Stimulated activated CD4-positive, alpha-beta T cell treated with anti-CD3 and anti-CD28 coated beads, TNF-alpha, amount 100 ng/mL, for 1 hour (primary cell): ENCODE measurements at regions not wholly inside any gene's neighbourhood (a gene's known extent, or its start where the extent isn't known, plus 50 kb on each side); places are given as distances from the start of the nearest gene placed in this dataset.
"Not testable (repeated sequence)": the region's sequence is repeated elsewhere in the genome, so short reads cannot be mapped to it uniquely, and the experiment has no call there.

Experiments used
- DNase-seq, 3 donors: peaks; one replicate each; pipeline ENCODE4 v3.0.0-alpha.2; 2020; ENCODE audit warnings: low read depth in 3 of 3, low spot score in 1 of 3

DNA sequence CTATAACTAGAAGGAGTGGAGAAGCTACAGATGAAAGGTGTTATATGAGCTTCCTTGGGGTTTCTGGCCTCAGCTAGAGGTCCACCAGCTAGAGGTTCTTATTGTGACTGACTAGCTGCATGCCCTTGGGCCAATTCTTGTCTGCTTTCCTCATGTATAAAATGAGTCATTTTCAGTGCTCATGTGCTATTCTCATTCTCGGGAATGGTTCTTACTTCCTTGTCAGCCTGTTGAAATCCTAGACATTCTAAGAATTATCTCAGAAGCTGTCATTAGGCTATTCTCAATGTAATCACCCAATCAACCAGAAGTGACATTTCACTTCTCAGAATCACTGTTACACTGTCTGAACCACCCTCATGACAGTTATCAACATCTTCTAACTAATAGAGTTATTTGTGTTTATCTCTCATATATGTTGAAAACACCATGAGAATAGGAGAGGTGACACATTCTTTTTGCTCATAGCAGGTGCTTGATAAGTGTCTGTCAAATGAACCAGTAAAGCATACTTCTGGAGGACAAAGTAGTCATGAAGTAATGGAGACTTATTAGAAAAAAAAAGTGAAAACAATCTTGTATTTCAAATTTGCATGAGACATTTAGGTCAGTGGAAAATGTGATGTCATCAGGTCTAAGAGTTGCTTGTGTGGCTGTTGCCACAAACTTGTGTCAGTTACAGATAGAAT is 122.8 kb upstream of the IVNS1ABP start:
- DNase-seq: no peak

DNA sequence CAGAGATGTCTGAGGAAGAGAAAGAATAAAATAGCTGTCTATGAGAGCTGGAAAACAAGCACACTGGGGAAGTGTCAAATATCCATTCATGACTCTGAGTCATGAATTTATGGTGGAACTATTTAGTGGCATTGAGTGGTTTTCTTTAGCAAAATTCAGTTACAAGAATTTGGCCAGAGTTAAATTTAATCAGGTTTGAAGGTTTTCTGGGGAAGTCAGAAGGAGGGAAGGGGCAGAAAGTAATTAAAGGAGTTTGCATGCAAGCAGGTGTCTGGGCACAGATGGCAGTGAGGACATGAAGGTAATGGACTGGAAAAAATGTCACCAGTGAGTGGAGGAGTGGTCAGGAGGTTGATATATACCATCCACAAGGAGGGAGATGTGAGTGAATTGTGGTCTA is 121.9 kb upstream of the IVNS1ABP start:
- no peak for DNase-seq

DNA sequence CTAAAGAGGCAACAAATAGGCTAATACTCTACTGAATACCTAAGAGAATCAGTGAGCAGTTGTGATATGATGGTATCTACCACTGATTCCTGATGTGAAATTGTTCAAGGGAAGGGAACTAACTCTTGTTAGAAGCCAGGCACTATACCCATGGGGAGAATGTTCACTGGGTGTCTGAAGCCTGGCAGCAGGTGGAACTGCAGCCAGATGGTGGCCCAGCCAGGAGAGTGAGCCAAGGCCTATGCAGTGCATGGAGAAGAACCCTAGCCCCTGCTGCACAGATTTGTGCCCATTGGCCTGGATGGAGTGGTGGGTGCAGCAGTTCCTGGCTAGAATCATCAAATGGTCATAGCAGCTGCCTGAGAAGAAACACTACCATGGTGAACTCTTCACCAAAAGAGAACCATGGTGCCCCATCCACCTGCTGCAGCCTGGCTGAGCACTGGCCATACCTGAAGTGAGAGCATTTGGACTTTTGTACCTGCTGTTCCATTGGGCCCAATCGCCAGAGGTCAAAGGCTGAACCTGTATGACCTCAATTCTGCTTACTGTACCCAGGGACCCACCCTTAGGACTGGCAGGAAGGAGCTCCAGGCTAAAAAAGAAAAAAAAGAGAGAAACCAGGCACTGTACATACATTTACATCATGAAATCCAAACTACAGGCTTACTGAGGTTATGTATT is 118.8 kb upstream of the IVNS1ABP start:
- no peak for DNase-seq

DNA sequence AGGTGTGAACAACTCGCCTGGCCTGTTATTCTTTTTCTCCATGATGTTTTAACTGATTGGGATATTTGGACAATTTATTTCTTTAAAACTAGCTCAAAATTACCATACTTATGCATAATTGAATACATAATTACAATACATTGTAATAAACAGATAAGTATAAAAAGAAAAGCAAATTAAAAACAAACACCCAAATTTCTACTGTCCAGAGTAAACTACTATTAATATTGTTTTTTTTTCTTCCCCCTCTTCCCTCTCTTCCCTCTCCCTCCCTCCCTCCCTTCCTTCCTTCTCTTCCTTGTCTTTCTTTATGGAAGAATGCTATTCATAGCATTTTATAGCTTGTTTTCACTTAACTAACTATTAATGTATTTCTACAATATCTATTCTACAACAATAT is 117.7 kb upstream of the IVNS1ABP start:
- DNase-seq: no peak

DNA sequence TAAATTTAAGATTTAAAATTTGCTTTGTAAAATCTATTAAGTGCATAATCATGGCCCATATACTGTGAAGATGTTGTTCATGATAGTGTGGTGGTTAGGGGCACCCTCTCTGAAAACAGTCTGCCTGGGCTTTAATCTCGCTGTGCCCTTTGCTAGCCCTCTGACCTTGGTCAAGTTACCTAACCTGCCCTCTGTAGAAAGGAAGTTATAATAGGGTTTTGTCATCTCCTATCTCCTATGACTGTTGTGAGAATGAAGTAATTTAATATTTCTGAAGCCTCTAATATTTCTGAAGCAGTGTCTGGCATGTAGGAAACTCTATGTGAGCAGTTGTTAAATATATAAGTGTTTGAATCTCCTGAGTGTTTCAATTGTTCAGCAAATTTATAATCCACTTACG is 116.6 kb upstream of the IVNS1ABP start:
- DNase-seq: no peak

DNA sequence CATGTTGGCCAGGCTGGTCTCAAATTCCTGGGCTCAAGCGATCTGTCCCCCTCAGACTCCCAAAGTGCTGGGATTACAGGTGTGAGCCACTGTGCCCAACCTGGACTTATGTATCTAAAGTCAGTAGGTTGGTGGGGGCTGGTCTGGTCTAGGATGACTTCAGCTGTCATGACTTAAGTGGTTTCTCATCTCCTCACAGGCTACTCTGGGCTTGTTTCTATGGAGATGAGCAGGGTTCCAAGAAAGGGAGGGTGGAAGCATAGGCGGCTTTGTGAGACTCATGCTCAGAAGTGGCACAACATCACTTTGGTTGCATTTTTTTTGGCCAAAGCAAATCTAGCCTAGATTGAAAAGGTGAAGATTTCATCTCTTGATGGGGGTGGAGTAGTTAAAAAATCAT is 115.9 kb upstream of the IVNS1ABP start:
- DNase-seq: no peak

DNA sequence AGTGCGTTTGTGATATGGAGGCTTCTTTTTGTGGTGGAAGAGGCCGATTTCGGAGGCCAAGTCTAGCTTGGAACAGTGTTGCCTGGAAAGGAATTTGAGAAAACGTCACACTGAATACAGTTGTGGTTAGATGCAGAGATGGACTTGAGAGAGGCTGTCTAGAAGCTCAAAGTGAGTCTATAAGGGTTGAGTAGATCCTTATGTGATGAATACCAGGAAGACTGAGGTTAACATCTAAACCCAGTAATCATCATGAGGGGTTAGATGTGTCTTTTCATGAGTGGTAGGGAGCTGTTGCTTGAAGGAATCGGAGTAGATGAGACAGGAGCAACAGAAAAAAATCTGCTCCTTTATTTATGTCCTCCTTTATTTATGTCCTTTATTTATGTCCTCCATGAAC is 114.6 kb upstream of the IVNS1ABP start:
- no peak for DNase-seq

DNA sequence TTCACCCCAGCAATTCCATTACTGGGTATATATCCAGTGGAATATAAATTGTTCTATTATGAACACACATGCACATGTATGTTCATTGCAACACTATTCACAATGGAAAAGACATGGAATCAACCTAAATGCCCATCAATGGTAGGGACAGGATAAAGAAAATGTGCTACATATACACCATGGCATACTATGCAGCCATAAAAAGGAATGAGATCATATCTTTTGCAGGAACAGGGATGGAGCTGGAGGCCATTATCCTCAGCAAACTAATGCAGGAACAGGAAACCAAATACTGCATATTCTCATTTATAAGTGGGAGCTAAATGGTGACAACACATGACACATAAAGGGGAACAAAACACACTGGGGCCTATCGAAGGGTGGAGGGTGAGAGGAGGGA is 112.6 kb upstream of the IVNS1ABP start:
- DNase-seq: not testable (repeated sequence)

DNA sequence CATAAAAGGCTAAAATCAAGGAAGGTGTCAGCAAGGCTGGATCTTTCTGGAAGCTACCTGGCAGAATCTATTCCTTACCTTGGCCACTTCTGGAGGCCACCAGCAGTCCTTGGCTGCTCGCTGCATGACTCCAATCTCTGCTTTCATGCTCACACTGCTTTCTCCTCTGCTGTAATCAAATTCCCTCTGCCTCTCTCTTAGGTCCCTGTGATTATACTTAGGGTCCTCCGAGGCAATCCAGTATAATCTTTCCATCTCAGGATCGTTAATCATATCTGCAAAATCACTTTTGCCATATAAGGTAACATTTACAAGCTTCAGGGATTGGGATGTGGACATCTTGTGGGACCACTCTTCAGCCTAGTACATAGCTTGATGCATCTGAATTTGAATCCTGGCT is 110.7 kb upstream of the IVNS1ABP start:
- DNase-seq: no peak

DNA sequence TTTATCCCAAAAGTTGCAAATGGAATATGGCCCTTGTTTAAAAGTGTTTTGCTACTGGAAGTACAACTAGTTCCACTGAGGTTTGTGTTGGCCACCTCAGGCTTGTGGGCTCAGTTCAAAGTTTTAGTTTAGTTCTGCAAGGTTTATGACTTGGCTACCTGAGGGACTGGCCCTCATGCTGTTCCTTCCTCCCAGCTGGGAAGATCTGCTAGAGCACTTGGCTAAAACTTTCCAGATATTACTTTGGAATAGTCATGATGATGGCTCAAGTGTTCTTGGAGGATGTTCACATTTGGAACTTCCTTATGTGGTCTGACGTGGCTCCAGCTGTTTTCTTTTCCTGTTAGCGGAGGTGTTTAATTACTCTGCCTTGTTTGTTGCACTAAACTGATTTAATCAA is 110.2 kb upstream of the IVNS1ABP start:
- no peak for DNase-seq

DNA sequence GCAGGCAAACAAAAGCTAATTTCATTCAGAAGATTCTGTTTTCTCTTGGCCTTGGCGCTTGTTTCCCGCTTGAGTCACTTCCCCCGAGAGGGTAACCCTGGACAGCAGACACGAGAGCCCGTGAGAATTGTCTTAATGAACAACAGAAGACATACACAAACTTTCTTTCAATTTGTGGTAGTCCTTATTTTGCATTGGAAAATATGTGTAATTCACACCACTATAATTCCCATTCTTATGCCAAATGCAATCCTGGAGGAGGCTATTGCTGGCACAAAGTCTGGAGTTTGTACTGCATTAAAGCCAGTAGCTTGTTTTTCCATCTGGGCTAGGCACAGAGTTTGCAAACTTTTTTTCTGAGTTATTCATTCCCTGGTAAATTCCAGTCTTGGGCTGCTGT is 109.8 kb upstream of the IVNS1ABP start:
- no peak for DNase-seq

DNA sequence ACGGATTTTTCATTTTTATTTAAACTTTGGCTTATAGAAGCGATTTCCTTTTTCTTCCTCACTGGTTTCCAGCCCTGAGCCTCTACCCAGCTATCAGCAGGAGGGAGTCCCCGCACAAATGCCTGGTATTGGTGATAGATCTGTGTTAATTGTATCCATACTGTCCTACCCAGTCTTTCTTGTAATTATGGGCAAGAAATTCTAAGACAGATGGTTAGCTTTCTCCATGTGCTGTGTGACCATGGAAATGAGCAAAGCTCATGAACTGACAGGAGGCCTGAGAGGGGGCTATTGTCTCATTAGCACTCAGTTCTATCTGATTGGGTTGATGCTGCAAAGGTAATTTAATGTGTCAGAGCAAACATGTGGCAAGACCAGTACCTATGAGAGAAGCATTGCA is 108.1 kb upstream of the IVNS1ABP start:
- DNase-seq: no peak

DNA sequence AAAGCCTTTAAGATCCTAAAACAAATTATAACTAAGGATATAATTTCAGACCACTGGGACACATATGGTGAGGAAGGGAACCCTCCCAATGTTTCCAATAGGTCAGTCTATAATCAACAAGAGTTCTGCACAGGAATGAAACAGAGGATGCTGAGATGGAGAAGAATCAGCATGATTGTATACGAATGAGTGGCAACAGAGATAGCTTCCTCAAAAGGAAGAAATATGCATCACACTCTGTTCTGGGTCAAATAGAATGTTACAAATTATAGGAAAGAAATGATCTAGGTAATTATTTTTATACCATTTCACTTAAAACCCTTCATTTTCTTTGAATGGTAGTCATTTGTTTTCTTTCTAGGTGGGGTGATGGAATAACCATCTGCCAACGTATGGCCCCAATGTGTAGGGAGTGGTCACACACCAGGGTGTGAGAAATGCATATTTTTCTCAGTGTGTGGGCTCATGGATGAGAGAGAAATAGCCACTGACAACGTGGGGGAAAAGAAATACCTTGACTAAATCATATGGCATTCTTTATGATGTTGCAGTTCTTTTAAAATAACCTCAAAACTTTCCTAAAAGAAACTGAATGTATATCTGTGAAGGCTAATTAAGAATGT is 104.6 kb upstream of the IVNS1ABP start:
- DNase-seq: no peak

DNA sequence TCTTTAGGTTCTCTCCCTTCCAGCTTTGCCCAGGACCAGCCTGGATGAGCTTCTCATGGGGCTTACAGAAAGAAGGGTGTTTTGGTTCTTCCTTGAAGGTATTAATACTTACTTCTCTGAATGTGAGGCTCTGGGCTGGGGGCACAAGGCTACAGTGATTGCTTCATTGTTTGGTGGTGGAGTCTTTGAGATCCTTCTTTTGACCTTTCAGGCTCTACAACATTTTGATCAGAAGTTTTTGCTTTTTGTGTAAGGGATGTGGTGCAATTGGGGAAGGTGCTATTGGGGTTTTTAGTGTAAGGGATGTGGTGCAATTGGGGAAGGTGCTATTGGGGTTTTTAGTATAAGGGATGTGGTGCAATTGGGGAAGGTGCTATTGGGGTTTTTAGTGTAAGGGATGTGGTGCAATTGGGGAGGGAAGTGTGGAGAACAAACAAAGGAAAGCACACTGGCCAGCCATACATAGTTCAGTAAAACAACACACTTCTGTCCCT is 103.6 kb upstream of the IVNS1ABP start:
- no peak for DNase-seq

DNA sequence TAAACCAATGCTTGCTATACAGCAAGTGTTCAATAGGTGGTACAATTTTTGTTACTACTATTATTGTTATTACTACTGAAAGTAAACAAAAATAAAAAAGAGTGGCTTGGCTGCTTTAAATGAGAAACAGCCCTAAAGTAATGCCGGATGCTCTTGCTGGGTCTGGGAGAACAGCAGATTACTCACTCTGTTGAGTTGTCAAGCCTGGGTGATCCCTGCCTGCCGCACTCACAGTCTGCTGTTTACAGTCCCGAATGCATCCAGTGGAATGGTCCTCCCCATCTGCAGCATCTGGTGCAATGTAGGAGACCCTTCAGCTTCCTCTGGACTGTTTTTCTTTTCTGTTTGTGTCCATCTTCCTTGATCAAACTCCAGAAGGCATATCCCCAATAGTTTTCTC is 102.7 kb upstream of the IVNS1ABP start:
- DNase-seq: no peak

DNA sequence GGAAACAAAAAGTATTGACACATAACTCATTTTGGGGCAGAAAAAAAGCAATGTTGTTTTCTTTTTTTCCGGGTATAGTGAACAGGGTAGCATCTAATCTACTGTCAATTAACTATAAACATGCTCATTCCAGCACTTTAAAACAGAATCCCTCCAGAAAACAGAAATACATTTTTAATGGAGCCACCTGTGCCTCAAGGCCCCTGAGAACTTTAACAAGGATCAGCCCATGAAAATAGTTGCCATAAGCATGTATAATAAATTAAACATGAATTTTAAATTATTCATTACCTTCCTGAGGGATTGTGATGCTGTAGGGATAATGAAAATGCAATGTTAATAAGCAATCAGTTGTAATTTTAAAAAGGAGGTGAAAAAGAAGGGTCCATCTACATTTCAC is 101.4 kb upstream of the IVNS1ABP start:
- DNase-seq: no peak

DNA sequence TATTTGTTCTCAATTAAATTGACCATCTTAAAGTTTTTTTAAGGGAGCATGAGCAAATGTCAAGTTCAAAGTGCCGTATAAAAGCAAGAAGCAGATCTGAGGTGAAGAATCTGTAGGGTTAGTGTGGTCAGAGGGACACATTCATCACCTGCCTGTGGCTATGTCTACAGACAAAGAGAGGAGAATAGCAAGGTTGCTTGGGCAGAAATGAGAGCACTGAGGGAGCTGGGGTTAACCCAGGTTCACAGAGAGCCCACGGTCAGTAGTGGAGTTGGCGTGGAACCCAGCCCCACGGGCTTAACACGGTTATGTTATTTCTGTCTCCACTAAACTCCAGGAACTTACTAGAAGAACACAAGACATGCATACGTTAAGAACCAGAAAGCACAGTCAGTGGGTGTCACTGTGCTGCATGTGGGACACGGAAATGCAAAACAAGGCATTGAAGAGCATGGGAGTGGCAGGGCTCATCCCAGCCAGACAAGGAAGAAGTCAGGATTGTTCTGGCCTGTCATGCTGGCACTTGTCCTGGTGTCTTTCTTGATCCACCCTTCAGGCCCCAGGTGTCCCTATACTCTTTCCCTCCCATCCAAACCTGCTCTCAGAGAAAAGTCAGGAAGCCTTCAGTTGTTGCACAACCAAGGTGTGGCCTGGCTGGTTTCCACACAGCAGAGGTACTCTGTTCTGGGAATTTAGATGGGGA is 95.5 kb upstream of the IVNS1ABP start:
- no peak for DNase-seq

DNA sequence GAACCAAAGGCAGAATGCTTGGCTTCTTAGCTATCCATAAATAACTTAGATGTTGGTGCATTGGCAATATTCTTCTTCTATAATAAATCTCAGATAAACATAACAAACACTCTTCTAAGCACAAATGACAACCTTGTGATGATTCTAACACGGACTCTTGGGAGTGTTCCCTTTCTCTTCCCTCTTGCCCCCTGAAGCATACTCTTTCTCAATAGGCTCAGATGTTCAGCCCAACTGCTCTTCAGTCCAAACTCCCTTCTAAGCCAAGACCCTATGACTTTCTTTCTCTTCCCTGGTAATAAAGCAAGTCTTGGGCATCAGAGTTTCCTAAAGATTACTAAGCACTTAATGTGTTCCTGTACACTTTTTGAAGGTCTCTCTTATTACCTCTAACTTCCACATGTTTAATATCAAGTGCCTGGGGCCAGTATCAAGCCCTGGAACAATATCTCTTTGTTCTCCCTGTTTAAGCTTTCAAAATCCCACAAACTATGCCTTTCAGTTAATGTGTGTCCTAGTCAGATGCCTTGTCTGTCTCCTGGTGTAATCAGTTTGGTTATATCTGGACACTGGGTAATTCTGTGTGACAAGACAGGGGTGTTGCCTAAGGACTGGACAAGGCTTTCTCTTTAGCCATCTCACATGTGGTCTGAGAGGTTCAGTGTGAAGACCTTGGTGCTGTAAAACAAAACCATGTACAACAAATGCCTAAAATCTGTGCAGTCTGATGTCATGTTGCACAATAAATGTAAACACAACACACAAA is 92.9 kb upstream of the IVNS1ABP start:
- DNase-seq: no peak

DNA sequence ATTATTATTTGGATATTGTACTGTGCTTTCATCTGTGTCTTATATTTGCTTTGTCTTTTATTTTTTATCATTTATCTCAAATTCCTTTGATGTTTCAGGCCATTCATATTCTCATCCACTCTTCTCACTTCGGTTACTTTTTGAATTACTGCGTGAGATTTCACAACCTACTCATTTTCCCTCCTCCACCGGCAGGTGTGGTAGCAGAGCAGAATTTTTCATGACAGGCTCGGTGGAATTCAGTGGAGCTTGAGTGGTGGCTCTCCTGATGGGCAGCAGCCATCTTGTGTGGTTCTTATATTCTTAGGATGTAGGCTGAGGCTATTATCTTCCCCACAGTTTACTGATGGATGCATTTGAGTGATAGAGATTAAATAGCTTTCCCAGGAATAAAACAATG is 92.3 kb upstream of the IVNS1ABP start:
- no peak for DNase-seq

DNA sequence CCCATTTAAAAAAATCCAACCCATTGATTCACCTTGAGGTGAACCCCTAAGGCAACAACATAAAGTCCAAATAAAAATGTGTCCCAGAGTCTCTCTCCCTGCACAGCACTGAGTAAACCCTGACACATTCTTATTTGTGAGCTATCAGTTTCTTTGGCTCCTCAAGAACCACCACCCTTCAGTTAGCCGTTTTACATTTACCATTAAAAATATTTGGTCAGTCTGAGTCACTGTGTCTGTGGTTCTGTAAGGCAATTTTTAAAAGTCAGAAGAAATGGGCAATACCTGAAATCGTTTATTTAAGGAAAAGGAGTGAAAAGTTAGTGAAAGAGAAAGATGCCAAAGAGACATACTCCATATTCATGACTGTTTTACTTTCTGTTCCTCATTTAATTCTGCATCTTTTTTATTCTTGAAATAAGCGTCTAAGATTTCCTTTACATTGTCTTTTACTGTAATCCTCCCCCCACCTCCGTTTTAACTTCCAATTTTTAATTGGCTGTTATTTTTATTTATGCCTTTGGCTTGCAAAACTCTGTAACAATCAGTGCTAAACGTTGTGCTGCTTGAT is 91.7 kb upstream of the IVNS1ABP start:
- DNase-seq: no peak

DNA sequence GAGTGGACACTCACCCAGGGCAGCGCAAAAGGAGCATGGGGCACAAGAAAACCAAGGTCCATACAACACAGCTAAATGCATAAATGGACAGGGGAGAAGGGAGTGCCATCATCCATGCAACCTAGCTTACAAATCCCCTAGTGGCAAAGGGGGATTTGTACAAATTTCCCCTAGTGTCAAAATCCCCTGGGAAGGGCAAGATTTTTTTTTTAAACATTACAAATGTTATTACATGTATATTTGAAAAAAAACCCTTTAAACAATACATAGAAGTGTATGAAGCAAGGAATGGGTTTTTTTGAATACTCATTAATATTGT is 89.6 kb upstream of the IVNS1ABP start:
- DNase-seq: no peak
